OCI-LY7 (cell line): ENCODE measurements at regions not wholly inside any gene's neighbourhood (a gene's known extent, or its start where the extent isn't known, plus 50 kb on each side); places are given as distances from the start of the nearest gene placed in this dataset.

Source experiments
- BruUV-seq: library from RNA; stranded (reverse); fragments of 400-500 nt; replicated peaks from 2 replicates; lab custom pipeline; 2021; lab: Mats Ljungman, UMichigan
- CTCF ChIA-PET: fragments of 300-600 bp; sonication (Branson Sonifier 250); formaldehyde crosslinking; loops from one replicate; lab custom pipeline; 2022; ENCODE audit warnings: antibody characterized with exemption; ENCODE audit not compliant: unreplicated experiment; lab: Charles Lee
- POLR2A ChIA-PET: fragments of 300-600 bp; sonication (Branson Sonifier 250); formaldehyde crosslinking; loops from one replicate; lab custom pipeline; 2022; ENCODE audit warnings: antibody characterized with exemption; lab: Charles Lee
- DNase-seq: peaks from one replicate; pipeline ENCODE4 v3.0.0-alpha.2; 2015; ENCODE audit warnings: low spot score
- H2AFZ ChIP-seq: fragments of 200-600 bp; sonication (generic), shearing (Covaris generic); 2 replicates; pipeline ENCODE4 v1.6.1; 2014; ENCODE audit warnings: mild to moderate bottlenecking, antibody characterized with exemption, low read length, moderate library complexity
- H3K27ac ChIP-seq: fragments of 200-600 bp; sonication (generic); 2 replicates; pipeline ENCODE4 v1.5.1; 2014; ENCODE audit warnings: mixed run types, low read depth, mild to moderate bottlenecking, moderate library complexity, low read length, inconsistent platforms; ENCODE audit not compliant: poor library complexity, severe bottlenecking
- H3K36me3 ChIP-seq: fragments of 200-600 bp; sonication (generic); 2 replicates; pipeline ENCODE4 v1.6.1; 2014; ENCODE audit warnings: mild to moderate bottlenecking, antibody characterized with exemption, low read length, moderate library complexity, mixed read lengths; ENCODE audit not compliant: insufficient read depth
- H3K4me1 ChIP-seq: fragments of 200-600 bp; sonication (generic); 2 replicates; pipeline ENCODE4 v1.5.1; 2014; ENCODE audit warnings: mild to moderate bottlenecking, low read length; ENCODE audit not compliant: insufficient read depth, poor library complexity, severe bottlenecking
- H3K4me2 ChIP-seq: fragments of 200-600 bp; sonication (generic); 2 replicates; pipeline ENCODE4 v1.6.1; 2014; ENCODE audit warnings: mild to moderate bottlenecking, low read length
- H3K4me3 ChIP-seq: fragments of 200-600 bp; sonication (generic); 2 replicates; pipeline ENCODE4 v1.5.1; 2014; ENCODE audit warnings: mild to moderate bottlenecking, low read depth, low read length; ENCODE audit not compliant: poor library complexity, severe bottlenecking
- H3K79me2 ChIP-seq: fragments of 200-600 bp; sonication (generic); 2 replicates; pipeline ENCODE4 v1.6.1; 2016; ENCODE audit warnings: low read depth, mild to moderate bottlenecking, low read length, moderate library complexity, mixed read lengths; ENCODE audit not compliant: insufficient read depth
- H3K9me2 ChIP-seq: fragments of 200-600 bp; sonication (generic); 2 replicates; pipeline ENCODE4 v1.6.1; 2016; ENCODE audit warnings: mild to moderate bottlenecking, low read length, mixed read lengths; ENCODE audit not compliant: insufficient read depth
- H3K9me3 ChIP-seq: fragments of 200-600 bp; sonication (generic); 2 replicates; pipeline ENCODE4 v1.6.1; 2014; ENCODE audit warnings: mild to moderate bottlenecking, mixed run types, low read length, mixed read lengths
- H4K20me1 ChIP-seq: fragments of 200-600 bp; sonication (generic); 2 replicates; pipeline ENCODE4 v1.6.1; 2014; ENCODE audit warnings: mild to moderate bottlenecking, antibody characterized with exemption, low read length, moderate library complexity, mixed read lengths; ENCODE audit not compliant: insufficient read depth
- EZH2phosphoT487 ChIP-seq: fragments of 200-600 bp; sonication (generic); IDR thresholded peaks from 2 replicates; pipeline ENCODE4 v1.6.1; 2018; ENCODE audit warnings: low read depth, borderline replicate concordance, mild to moderate bottlenecking, mixed run types, antibody characterized with exemption, low read length, moderate library complexity, mixed read lengths
- intact Hi-C: fragments of 100-400 bp; cut with micrococcal nuclease; formaldehyde crosslinking; loops from one replicate; pipeline ENCODE4 v1.10.0; 2022; ENCODE audit not compliant: unreplicated experiment
- TF ChIP-seq, protein P1 (sequence below): fragments of 200-600 bp; sonication (generic); conservative IDR thresholded peaks from 2 replicates; pipeline ENCODE4 v1.5.1; 2014; ENCODE audit warnings: mild to moderate bottlenecking, antibody characterized with exemption, low read length, moderate library complexity, mixed read lengths

- TF ChIP-seq, protein P1, sequence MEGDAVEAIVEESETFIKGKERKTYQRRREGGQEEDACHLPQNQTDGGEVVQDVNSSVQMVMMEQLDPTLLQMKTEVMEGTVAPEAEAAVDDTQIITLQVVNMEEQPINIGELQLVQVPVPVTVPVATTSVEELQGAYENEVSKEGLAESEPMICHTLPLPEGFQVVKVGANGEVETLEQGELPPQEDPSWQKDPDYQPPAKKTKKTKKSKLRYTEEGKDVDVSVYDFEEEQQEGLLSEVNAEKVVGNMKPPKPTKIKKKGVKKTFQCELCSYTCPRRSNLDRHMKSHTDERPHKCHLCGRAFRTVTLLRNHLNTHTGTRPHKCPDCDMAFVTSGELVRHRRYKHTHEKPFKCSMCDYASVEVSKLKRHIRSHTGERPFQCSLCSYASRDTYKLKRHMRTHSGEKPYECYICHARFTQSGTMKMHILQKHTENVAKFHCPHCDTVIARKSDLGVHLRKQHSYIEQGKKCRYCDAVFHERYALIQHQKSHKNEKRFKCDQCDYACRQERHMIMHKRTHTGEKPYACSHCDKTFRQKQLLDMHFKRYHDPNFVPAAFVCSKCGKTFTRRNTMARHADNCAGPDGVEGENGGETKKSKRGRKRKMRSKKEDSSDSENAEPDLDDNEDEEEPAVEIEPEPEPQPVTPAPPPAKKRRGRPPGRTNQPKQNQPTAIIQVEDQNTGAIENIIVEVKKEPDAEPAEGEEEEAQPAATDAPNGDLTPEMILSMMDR = no peak
- no peak for TF ChIP-seq EZH2phosphoT487
- Histone ChIP-seq H3K4me1 (peaks cover 24% of the 10 kb centered on the region), H3K4me3 (no peak overlapping the region), H3K9me3 (no peaks in the 10 kb centered on the region), H3K27ac (no peak overlapping the region), H2AFZ (no peak overlapping the region), H3K4me2 (no peak overlapping the region), H3K9me2 (no peaks in the 10 kb centered on the region), H4K20me1 (no peaks in the 10 kb centered on the region), H3K36me3 (no peaks in the 10 kb centered on the region), H3K79me2 (no peaks in the 10 kb centered on the region)
- POLR2A ChIA-PET = no interaction called here
- CTCF ChIA-PET = no interaction called here
- BruUV-seq = no TSS peak
- intact Hi-C loops = no loop called here
- DNase-seq = no peak
Measured at GRCh38 chr9:129457325-129457779, 163.5 kb downstream of the C9orf50 start.

GRCh38 chr9:129456549-129457324 lies 164.2 kb downstream of the C9orf50 start:
- POLR2A ChIA-PET = no interaction called here
- Histone ChIP-seq H3K36me3 (no peaks in the 10 kb centered on the region), H3K4me3 (no peak overlapping the region), H2AFZ (no peak overlapping the region), H4K20me1 (no peaks in the 10 kb centered on the region), H3K27ac (no peak overlapping the region), H3K9me2 (no peaks in the 10 kb centered on the region), H3K79me2 (no peaks in the 10 kb centered on the region), H3K9me3 (no peaks in the 10 kb centered on the region), H3K4me1 (peaks cover 24% of the 10 kb centered on the region), H3K4me2 (no peak overlapping the region)
- TF ChIP-seq EZH2phosphoT487 = no peak
- TF ChIP-seq, protein P1 = no peak
- no TSS peak for BruUV-seq
- CTCF ChIA-PET = no interaction called here
- DNase-seq = no peak
- intact Hi-C loops = no loop called here
